Endothelial cell of umbilical vein (primary cell): ENCODE measurements at regions not wholly inside any gene's neighbourhood (a gene's known extent, or its start where the extent isn't known, plus 50 kb on each side); places are given as distances from the start of the nearest gene placed in this dataset.

Experiments used
- BruUV-seq: library from RNA; stranded (reverse); fragments of 400-500 nt; replicated peaks from 2 replicates; lab custom pipeline; 2021; lab: Mats Ljungman, UMichigan
- CTCF ChIA-PET: fragments of 300-600, 350-600 bp; sonication (Branson Sonifier 250); formaldehyde crosslinking; loops from one replicate; lab custom pipeline; 2021; ENCODE audit warnings: antibody characterized with exemption, inconsistent platforms; lab: Charles Lee
- POLR2A ChIA-PET: fragments of 300-600, 350-600 bp; sonication (Branson Sonifier 250); formaldehyde crosslinking; loops from one replicate; lab custom pipeline; 2021; ENCODE audit warnings: antibody characterized with exemption, inconsistent platforms; lab: Charles Lee
- DNase-seq: peaks from one replicate; pipeline ENCODE4 v3.0.0-alpha.2; 2011; ENCODE audit warnings: low read depth, low spot score
- FAIRE-seq: peaks from 2 replicates; lab custom pipeline; 2011; peaks lifted over from hg19 to GRCh38; lab: Jason Lieb, UNC
- H2AFZ ChIP-seq: 2 replicates; pipeline ENCODE4 v1.6.0; 2012; ENCODE audit warnings: low read depth, low read length, control low read depth, inconsistent platforms
- H3K27ac ChIP-seq: 2 replicates; pipeline ENCODE4 v1.5.1; 2011; ENCODE audit warnings: low read depth, mild to moderate bottlenecking, control low read depth, low read length, moderate library complexity; ENCODE audit not compliant: insufficient read depth
- H3K27me3 ChIP-seq, 2 experiments: 2 replicates each; pipeline versions ENCODE4 v1.6.0 to v1.6.1; 2011; ENCODE audit warnings: low read length in 2 of 2, mixed read lengths in 1 of 2; ENCODE audit not compliant: control insufficient read depth in 2 of 2, insufficient read depth in 2 of 2
- H3K36me3 ChIP-seq, 2 experiments: 2 replicates in 1 of 2; 3 replicates in 1 of 2; pipeline ENCODE4 v1.5.1; 2011; ENCODE audit warnings: low read length in 2 of 2, mild to moderate bottlenecking in 1 of 2, moderate library complexity in 1 of 2; ENCODE audit not compliant: control insufficient read depth in 2 of 2, insufficient read depth in 2 of 2; ENCODE audit errors: extremely low read depth in 1 of 2
- H3K4me1 ChIP-seq: 3 replicates; pipeline ENCODE4 v1.5.1; 2011; ENCODE audit warnings: mild to moderate bottlenecking, low read length; ENCODE audit not compliant: control insufficient read depth, insufficient read depth; ENCODE audit errors: extremely low read depth
- H3K4me2 ChIP-seq: 2 replicates; pipeline ENCODE4 v1.6.1; 2011; ENCODE audit warnings: low read length, control low read depth, mixed read lengths; ENCODE audit not compliant: insufficient read depth
- H3K4me3 ChIP-seq, 3 experiments: fragments of 200-600 bp in 1 of 3; sonication (generic), shearing (Covaris generic) in 1 of 3; replicated peaks in 1 of 3; 2 replicates each; pipeline ENCODE4 v1.5.1; 2011 to 2016; ENCODE audit warnings: control low read depth in 3 of 3, low read length in 3 of 3, mild to moderate bottlenecking in 2 of 3, inconsistent platforms in 1 of 3, low read depth in 1 of 3, moderate library complexity in 1 of 3; ENCODE audit not compliant: insufficient read depth in 1 of 3
- H3K79me2 ChIP-seq: 2 replicates; pipeline ENCODE4 v1.6.0; 2012; ENCODE audit warnings: low read length, inconsistent platforms; ENCODE audit not compliant: control insufficient read depth, insufficient read depth
- H3K9ac ChIP-seq: replicated peaks from 2 replicates; pipeline ENCODE3; 2011; ENCODE audit warnings: low read length, control low read depth; ENCODE audit not compliant: insufficient read depth; ENCODE audit errors: extremely low read depth
- H3K9me1 ChIP-seq: replicated peaks from 3 replicates; pipeline ENCODE4 v1.6.0; 2011; ENCODE audit warnings: mild to moderate bottlenecking, low read length; ENCODE audit not compliant: control insufficient read depth, insufficient read depth; ENCODE audit errors: extremely low read depth
- H3K9me3 ChIP-seq: replicated peaks from 2 replicates; pipeline ENCODE4 v1.5.1; 2012; ENCODE audit warnings: low read length, inconsistent platforms; ENCODE audit not compliant: control insufficient read depth, insufficient read depth
- H4K20me1 ChIP-seq: replicated peaks from 2 replicates; pipeline ENCODE3; 2011; ENCODE audit warnings: mild to moderate bottlenecking, low read length; ENCODE audit not compliant: control insufficient read depth, insufficient read depth; ENCODE audit errors: extremely low read depth
- EZH2 ChIP-seq: IDR thresholded peaks from 2 replicates; pipeline ENCODE4 v1.6.1; 2012; ENCODE audit warnings: borderline replicate concordance, low read depth, mild to moderate bottlenecking, moderate library complexity, low read length, inconsistent platforms; ENCODE audit not compliant: severe bottlenecking
- FOS ChIP-seq: IDR thresholded peaks from 2 replicates; pipeline ENCODE4 v1.6.1; 2011; ENCODE audit warnings: mild to moderate bottlenecking, low read length, moderate library complexity, borderline replicate concordance; ENCODE audit not compliant: insufficient read depth
- GATA2 ChIP-seq: IDR thresholded peaks from 2 replicates; pipeline ENCODE4 v1.7.0; 2011; ENCODE audit warnings: low read depth, mild to moderate bottlenecking, moderate library complexity, mixed read lengths, low read length; ENCODE audit not compliant: insufficient read length, insufficient read depth
- JUN ChIP-seq: IDR thresholded peaks from 2 replicates; pipeline ENCODE4 v1.6.1; 2011; ENCODE audit warnings: borderline replicate concordance, low read depth; ENCODE audit not compliant: insufficient read length, insufficient read depth
- MYC ChIP-seq: IDR thresholded peaks from one replicate; pipeline ENCODE4 v1.6.1; 2011; ENCODE audit warnings: mild to moderate bottlenecking, low read depth, low read length
- POLR2A ChIP-seq: IDR thresholded peaks from 2 replicates; pipeline ENCODE4 v1.6.1; 2012; ENCODE audit warnings: low read depth, mild to moderate bottlenecking, control low read depth, low read length
- POLR2AphosphoS5 ChIP-seq: IDR thresholded peaks from 2 replicates; pipeline ENCODE4 v1.6.1; 2012; ENCODE audit warnings: low read depth, mild to moderate bottlenecking, control low read depth, low read length, moderate library complexity; ENCODE audit not compliant: insufficient read depth
- dilution Hi-C: fragments of 300-500 bp; cut with MboI; formaldehyde crosslinking; loops from one replicate; pipeline ENCODE4 v1.15.0; 2019; ENCODE audit warnings: low sequenced_read_pairs; ENCODE audit not compliant: extremely low pct_ligation_motif_present
- intact Hi-C: fragments of 100-400 bp; cut with micrococcal nuclease; formaldehyde crosslinking; loops from one replicate; pipeline ENCODE4 v1.10.0; 2022
- TF ChIP-seq, protein P1 (sequence below): IDR thresholded peaks from 2 replicates; pipeline ENCODE4 v1.6.1; 2011; ENCODE audit not compliant: insufficient read depth, insufficient read length
- TF ChIP-seq, protein P2 (sequence below), 2 donors: IDR thresholded peaks; 1 replicate in 1 of 2; 2 replicates in 1 of 2; pipeline ENCODE4 v1.5.1; 2011; ENCODE audit warnings: low read length in 2 of 2, mild to moderate bottlenecking in 2 of 2, moderate library complexity in 2 of 2, control low read depth in 1 of 2, inconsistent platforms in 1 of 2, low read depth in 1 of 2; ENCODE audit not compliant: insufficient read depth in 1 of 2; ENCODE audit errors: extremely low read depth in 1 of 2

DNA sequence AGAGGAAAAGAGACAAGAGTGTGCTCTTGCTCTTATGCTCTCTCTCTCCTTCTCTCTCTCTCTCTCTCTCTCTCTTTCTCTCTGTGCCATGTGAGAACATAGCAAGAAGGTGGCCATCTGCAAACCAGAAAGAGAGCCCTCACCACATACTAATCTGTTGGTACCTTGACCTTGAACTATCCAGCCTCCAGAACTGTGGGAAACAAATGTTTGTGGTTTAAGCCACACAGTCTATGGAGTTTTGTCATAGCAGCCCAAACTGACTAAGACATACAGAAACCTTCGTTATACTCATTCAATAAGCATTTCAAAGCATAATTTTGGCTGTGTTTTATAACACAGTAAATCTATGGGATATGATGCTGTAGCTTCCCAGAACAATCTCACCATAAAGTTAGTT is 56.4 kb upstream of the PLPP4 start:
- dilution Hi-C loops = no loop called here

More for the DNA sequence above, 56.4 kb upstream of the PLPP4 start:
- no peaks in the 10 kb centered on the region for H3K36me3 ChIP-seq
- ChIA-PET CTCF (no interaction called here), POLR2A (no interaction called here)
- no TSS peak for BruUV-seq
- intact Hi-C loops = no loop called here
- H3K9ac ChIP-seq = no peak overlapping the region
- no peaks in the 10 kb centered on the region for H3K9me3 ChIP-seq
- H4K20me1 ChIP-seq = no peaks in the 10 kb centered on the region
- no peak overlapping the region for H3K4me2 ChIP-seq
- DNase-seq (no peak), FAIRE-seq (no peak)
- no peak overlapping the region for H3K27ac ChIP-seq
- TF ChIP-seq JUN (no peak), GATA2 (no peak), POLR2A (no peak), POLR2AphosphoS5 (no peak), MYC (no peak), EZH2 (no peak), FOS (no peak)
- TF ChIP-seq, protein P1, sequence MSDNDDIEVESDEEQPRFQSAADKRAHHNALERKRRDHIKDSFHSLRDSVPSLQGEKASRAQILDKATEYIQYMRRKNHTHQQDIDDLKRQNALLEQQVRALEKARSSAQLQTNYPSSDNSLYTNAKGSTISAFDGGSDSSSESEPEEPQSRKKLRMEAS = no peak
- TF ChIP-seq, protein P2, sequence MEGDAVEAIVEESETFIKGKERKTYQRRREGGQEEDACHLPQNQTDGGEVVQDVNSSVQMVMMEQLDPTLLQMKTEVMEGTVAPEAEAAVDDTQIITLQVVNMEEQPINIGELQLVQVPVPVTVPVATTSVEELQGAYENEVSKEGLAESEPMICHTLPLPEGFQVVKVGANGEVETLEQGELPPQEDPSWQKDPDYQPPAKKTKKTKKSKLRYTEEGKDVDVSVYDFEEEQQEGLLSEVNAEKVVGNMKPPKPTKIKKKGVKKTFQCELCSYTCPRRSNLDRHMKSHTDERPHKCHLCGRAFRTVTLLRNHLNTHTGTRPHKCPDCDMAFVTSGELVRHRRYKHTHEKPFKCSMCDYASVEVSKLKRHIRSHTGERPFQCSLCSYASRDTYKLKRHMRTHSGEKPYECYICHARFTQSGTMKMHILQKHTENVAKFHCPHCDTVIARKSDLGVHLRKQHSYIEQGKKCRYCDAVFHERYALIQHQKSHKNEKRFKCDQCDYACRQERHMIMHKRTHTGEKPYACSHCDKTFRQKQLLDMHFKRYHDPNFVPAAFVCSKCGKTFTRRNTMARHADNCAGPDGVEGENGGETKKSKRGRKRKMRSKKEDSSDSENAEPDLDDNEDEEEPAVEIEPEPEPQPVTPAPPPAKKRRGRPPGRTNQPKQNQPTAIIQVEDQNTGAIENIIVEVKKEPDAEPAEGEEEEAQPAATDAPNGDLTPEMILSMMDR (IDR thresholded peaks at IDR 0.05; ENCODE audit: extremely low read depth in 1 of 2, insufficient read depth in 1 of 2, low read depth in 1 of 2, low read length in 2 of 2) = no peak
- no peak overlapping the region for H3K4me3 ChIP-seq
- no peak overlapping the region for H2AFZ ChIP-seq
- H3K27me3 ChIP-seq = no peaks in the 10 kb centered on the region
- H3K4me1 ChIP-seq = no peaks in the 10 kb centered on the region
- H3K79me2 ChIP-seq = no peaks in the 10 kb centered on the region
- no peaks in the 10 kb centered on the region for H3K9me1 ChIP-seq
